ENCODE measurements at regions not wholly inside any gene's neighbourhood (a gene's known extent, or its start where the extent isn't known, plus 50 kb on each side); places are given as distances from the start of the nearest gene placed in this dataset.

DNA sequence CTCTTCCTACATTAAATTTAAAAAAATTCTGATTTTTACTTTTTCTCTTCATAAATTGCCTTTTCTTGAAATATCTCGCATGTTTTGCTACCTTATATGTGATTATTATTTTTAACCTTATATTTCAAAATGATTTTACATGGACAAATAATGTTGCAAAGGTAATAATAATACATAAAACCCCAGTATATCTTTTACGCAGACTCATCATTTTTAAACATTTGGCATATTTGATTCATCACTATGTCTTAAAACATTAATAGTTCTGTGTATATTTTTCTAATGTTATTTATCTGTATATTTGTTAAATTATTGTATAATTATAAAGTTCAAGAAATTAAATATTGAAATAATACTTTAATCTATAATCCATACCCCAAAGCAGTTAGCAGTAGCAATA, 350.8 kb downstream of the RPL10L start:
- Histone ChIP-seq H3K9me3 (no peaks in the 10 kb centered on the region; the same call in 2 of the 3 replicates), H3K4me3 (no peak overlapping the region), H3K4me2 (no peak overlapping the region), H3K4me1 (no peaks in the 10 kb centered on the region), H3K27ac (no peak overlapping the region)
- FAIRE-seq (no peak), DNase-seq (ENCODE audit: low read depth in 1 of 2, low spot score in 1 of 2) (no peak), ATAC-seq (no peak)
- POLR2A ChIA-PET = no interaction called here
- TF ChIP-seq, protein P1, sequence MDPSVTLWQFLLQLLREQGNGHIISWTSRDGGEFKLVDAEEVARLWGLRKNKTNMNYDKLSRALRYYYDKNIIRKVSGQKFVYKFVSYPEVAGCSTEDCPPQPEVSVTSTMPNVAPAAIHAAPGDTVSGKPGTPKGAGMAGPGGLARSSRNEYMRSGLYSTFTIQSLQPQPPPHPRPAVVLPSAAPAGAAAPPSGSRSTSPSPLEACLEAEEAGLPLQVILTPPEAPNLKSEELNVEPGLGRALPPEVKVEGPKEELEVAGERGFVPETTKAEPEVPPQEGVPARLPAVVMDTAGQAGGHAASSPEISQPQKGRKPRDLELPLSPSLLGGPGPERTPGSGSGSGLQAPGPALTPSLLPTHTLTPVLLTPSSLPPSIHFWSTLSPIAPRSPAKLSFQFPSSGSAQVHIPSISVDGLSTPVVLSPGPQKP (IDR thresholded peaks at IDR 0.05; ENCODE audit: low read depth, low read length) = no peak
- TF ChIP-seq MAFK (IDR thresholded peaks at IDR 0.05; ENCODE audit: partially characterized antibody) (peak; percentile 70), SREBF2 (IDR thresholded peaks at IDR 0.05) (no peak)
- 25% methylated on average over 2 of the region's 2 CpGs for WGBS (ENCODE audit: missing lambda C conversion rate)
- CTCF ChIA-PET = no interaction called here

DNA sequence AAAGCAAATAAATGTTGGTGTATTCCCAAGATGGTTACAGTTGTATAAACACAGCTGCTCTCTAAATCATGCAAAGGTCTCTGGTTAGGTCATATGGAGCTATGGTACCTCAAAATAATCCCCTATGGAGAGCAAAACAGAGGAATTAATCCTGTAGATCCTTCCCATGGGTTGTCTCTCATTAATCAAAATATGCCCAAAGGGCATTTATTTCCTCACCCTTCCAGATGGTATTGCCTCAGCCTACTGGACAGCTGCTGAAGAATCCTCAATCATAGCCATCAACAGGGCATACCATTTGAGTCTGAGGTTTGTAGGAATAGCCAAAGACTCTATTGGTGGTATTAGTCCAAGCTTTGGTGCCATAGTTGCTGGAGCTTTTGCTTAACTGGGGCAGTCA, 360.9 kb downstream of the RPL10L start:
- no peak for FAIRE-seq
- Histone ChIP-seq H3K27ac (no peak overlapping the region), H3K4me3 (no peak overlapping the region), H3K9me3 (no peaks in the 10 kb centered on the region), H3K4me2 (no peak overlapping the region), H3K4me1 (no peaks in the 10 kb centered on the region)
- POLR2A ChIA-PET = no interaction called here
- TF ChIP-seq, protein P1 (IDR thresholded peaks at IDR 0.05; ENCODE audit: low read depth, low read length) = no peak
- TF ChIP-seq RARB (CRISPR knock-in tag; IDR thresholded peaks at IDR 0.05) (no peak), CEBPB (IDR thresholded peaks at IDR 0.05) (no peak), TP53 (CRISPR knock-in tag; IDR thresholded peaks at IDR 0.05) (no peak), RAD21 (conservative IDR thresholded peaks at IDR 0.05 in 1 of 2, IDR thresholded peaks at IDR 0.05 in 1 of 2) (no peak), ZSCAN20 (CRISPR knock-in tag; IDR thresholded peaks at IDR 0.05) (no peak), EP300 (IDR thresholded peaks at IDR 0.05) (no peak), SREBF2 (IDR thresholded peaks at IDR 0.05) (no peak), TFCP2L1 (CRISPR knock-in tag; IDR thresholded peaks at IDR 0.05) (no peak), JUNB (IDR thresholded peaks at IDR 0.05) (no peak), RFX5 (IDR thresholded peaks at IDR 0.05) (no peak), MAZ (IDR thresholded peaks at IDR 0.05; ENCODE audit: borderline replicate concordance, low read depth, low read length) (no peak), MAFK (IDR thresholded peaks at IDR 0.05; ENCODE audit: partially characterized antibody) (no peak), POLR2A (IDR thresholded peaks at IDR 0.05; ENCODE audit: low read length) (no peak)
- TF ChIP-seq, protein P2, sequence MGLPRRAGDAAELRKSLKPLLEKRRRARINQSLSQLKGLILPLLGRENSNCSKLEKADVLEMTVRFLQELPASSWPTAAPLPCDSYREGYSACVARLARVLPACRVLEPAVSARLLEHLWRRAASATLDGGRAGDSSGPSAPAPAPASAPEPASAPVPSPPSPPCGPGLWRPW (IDR thresholded peaks at IDR 0.05) = no peak
- DNase-seq (ENCODE audit: low read depth in 1 of 2, low spot score in 1 of 2) = no peak
- CTCF ChIA-PET = no interaction called here
- ATAC-seq = no peak

DNA sequence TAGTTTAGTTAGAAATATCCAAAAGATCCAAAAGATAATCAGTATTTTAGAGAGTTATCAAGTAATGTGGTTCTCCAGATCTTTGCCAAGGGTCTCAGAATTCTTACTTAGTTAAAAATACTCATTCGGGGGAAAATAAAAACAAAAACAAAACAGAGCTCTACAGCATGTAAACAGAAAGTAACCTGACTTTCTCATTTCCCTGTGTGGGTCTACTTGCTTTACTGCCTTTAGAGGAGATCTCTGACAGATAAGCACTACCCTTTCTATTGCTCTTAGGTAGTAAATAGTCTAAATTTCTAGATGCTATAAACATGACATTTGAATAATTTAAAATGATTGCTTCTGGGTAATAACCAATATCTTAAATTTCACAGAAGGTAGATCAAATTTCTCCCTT, 371.8 kb downstream of the RPL10L start:
- Histone ChIP-seq H3K4me1 (no peaks in the 10 kb centered on the region), H3K4me3 (no peak overlapping the region), H3K27ac (no peak overlapping the region), H3K9me3 (no peaks in the 10 kb centered on the region), H3K4me2 (no peak overlapping the region)
- WGBS (ENCODE audit: missing lambda C conversion rate) = 8% methylated on average over 1 of the region's 1 CpG
- POLR2A ChIA-PET = no interaction called here
- TF ChIP-seq MAZ (IDR thresholded peaks at IDR 0.05; ENCODE audit: borderline replicate concordance, low read depth, low read length) = no peak
- DNase-seq (ENCODE audit: low read depth in 1 of 2, low spot score in 1 of 2) = no peak
- FAIRE-seq = no peak
- CTCF ChIA-PET = no interaction called here
- ATAC-seq = no peak

DNA sequence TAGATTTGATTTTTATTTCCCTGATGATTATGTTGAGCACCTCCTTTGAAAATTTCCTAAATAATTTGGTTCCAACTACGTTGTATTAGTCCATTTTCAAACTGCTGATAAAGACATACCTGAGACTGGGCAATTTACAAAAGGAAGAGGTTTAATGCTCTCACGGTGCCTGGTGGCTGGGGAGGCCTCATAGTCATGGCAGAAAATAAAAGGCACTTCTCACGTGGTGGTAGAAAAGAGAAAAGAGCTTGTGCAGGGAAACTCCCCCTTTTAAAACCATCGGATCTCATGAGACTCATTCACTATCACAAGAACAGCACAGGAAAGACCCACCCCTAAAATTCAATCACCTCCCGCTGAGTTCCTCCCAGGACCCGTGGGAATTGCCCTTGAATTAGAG, 372.3 kb downstream of the RPL10L start:
- 3% methylated on average over 6 of the region's 6 CpGs for WGBS (ENCODE audit: missing lambda C conversion rate)
- POLR2A ChIA-PET = no interaction called here
- no peak overlapping the region for H3K4me3 ChIP-seq
- H3K4me2 ChIP-seq = no peak overlapping the region
- DNase-seq (ENCODE audit: low read depth in 1 of 2, low spot score in 1 of 2) (no peak), FAIRE-seq (no peak), ATAC-seq (no peak)
- CTCF ChIA-PET = no interaction called here
- H3K4me1 ChIP-seq = no peaks in the 10 kb centered on the region
- no peaks in the 10 kb centered on the region for H3K9me3 ChIP-seq
- H3K27ac ChIP-seq = no peak overlapping the region
- TF ChIP-seq, protein P3, sequence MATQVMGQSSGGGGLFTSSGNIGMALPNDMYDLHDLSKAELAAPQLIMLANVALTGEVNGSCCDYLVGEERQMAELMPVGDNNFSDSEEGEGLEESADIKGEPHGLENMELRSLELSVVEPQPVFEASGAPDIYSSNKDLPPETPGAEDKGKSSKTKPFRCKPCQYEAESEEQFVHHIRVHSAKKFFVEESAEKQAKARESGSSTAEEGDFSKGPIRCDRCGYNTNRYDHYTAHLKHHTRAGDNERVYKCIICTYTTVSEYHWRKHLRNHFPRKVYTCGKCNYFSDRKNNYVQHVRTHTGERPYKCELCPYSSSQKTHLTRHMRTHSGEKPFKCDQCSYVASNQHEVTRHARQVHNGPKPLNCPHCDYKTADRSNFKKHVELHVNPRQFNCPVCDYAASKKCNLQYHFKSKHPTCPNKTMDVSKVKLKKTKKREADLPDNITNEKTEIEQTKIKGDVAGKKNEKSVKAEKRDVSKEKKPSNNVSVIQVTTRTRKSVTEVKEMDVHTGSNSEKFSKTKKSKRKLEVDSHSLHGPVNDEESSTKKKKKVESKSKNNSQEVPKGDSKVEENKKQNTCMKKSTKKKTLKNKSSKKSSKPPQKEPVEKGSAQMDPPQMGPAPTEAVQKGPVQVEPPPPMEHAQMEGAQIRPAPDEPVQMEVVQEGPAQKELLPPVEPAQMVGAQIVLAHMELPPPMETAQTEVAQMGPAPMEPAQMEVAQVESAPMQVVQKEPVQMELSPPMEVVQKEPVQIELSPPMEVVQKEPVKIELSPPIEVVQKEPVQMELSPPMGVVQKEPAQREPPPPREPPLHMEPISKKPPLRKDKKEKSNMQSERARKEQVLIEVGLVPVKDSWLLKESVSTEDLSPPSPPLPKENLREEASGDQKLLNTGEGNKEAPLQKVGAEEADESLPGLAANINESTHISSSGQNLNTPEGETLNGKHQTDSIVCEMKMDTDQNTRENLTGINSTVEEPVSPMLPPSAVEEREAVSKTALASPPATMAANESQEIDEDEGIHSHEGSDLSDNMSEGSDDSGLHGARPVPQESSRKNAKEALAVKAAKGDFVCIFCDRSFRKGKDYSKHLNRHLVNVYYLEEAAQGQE (IDR thresholded peaks at IDR 0.05) = no peak
- TF ChIP-seq, protein P4, sequence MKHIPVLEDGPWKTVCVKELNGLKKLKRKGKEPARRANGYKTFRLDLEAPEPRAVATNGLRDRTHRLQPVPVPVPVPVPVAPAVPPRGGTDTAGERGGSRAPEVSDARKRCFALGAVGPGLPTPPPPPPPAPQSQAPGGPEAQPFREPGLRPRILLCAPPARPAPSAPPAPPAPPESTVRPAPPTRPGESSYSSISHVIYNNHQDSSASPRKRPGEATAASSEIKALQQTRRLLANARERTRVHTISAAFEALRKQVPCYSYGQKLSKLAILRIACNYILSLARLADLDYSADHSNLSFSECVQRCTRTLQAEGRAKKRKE (CRISPR knock-in tag; IDR thresholded peaks at IDR 0.05; ENCODE audit: low read depth) = no peak
- TF ChIP-seq RFX5 (IDR thresholded peaks at IDR 0.05) (no peak), ZSCAN20 (CRISPR knock-in tag; IDR thresholded peaks at IDR 0.05) (no peak), CBX8 (IDR thresholded peaks at IDR 0.05) (no peak)
- TF ChIP-seq, protein P5, sequence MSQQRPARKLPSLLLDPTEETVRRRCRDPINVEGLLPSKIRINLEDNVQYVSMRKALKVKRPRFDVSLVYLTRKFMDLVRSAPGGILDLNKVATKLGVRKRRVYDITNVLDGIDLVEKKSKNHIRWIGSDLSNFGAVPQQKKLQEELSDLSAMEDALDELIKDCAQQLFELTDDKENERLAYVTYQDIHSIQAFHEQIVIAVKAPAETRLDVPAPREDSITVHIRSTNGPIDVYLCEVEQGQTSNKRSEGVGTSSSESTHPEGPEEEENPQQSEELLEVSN (IDR thresholded peaks at IDR 0.05; ENCODE audit: borderline replicate concordance, low read depth) = no peak
- TF ChIP-seq, protein P6, sequence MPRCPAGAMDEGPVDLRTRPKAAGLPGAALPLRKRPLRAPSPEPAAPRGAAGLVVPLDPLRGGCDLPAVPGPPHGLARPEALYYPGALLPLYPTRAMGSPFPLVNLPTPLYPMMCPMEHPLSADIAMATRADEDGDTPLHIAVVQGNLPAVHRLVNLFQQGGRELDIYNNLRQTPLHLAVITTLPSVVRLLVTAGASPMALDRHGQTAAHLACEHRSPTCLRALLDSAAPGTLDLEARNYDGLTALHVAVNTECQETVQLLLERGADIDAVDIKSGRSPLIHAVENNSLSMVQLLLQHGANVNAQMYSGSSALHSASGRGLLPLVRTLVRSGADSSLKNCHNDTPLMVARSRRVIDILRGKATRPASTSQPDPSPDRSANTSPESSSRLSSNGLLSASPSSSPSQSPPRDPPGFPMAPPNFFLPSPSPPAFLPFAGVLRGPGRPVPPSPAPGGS (IDR thresholded peaks at IDR 0.05) = no peak
- TF ChIP-seq, protein P7, sequence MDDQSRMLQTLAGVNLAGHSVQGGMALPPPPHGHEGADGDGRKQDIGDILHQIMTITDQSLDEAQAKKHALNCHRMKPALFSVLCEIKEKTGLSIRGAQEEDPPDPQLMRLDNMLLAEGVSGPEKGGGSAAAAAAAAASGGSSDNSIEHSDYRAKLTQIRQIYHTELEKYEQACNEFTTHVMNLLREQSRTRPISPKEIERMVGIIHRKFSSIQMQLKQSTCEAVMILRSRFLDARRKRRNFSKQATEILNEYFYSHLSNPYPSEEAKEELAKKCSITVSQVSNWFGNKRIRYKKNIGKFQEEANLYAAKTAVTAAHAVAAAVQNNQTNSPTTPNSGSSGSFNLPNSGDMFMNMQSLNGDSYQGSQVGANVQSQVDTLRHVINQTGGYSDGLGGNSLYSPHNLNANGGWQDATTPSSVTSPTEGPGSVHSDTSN (IDR thresholded peaks at IDR 0.05) = no peak

Measured in A549 (cell line).